Gastrocnemius medialis (tissue), 4 donors: ENCODE measurements at regions not wholly inside any gene's neighbourhood (a gene's known extent, or its start where the extent isn't known, plus 50 kb on each side); places are given as distances from the start of the nearest gene placed in this dataset.

ENCODE experiments used
- POLR2A ChIP-seq, 2 donors: fragments of 450-650 bp; IDR thresholded peaks; one replicate each; pipeline ENCODE4 v1.6.1; 2017; ENCODE audit warnings: antibody characterized with exemption in 2 of 2, mild to moderate bottlenecking in 2 of 2, moderate library complexity in 2 of 2
- TF ChIP-seq, protein P1 (sequence below), 5 experiments: fragments of 450-650 bp in 3 of 5; fragments of 200-600 bp in 2 of 5; sonication (generic) in 2 of 5; IDR thresholded peaks in 4 of 5; conservative IDR thresholded peaks in 1 of 5; 1 replicate in 4 of 5; 2 replicates in 1 of 5; pipeline ENCODE4 v1.5.1; 2016 to 2019; ENCODE audit warnings: antibody characterized with exemption in 5 of 5, mild to moderate bottlenecking in 3 of 5, moderate library complexity in 3 of 5

DNA sequence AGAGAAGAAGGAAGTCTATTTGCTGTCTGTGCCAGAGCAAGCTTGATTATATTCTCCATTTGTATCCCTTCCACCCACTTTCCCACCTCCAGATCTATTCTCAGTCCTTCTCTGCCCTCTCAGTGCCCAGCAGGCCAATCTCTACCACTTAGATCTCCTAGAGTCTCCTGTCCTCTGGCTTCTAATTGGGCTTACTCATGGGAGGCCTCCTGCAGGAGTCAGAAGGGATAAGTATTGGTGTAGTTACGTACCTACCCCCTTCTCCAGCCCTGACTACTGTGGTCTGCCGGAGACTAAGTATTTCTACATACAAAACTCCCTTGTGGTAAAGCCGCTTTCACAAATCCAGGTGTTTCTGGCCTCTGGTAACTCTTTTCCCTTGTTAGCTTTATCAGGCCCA is 221.2 kb downstream of the PTGER3 start:
- TF ChIP-seq, protein P1, sequence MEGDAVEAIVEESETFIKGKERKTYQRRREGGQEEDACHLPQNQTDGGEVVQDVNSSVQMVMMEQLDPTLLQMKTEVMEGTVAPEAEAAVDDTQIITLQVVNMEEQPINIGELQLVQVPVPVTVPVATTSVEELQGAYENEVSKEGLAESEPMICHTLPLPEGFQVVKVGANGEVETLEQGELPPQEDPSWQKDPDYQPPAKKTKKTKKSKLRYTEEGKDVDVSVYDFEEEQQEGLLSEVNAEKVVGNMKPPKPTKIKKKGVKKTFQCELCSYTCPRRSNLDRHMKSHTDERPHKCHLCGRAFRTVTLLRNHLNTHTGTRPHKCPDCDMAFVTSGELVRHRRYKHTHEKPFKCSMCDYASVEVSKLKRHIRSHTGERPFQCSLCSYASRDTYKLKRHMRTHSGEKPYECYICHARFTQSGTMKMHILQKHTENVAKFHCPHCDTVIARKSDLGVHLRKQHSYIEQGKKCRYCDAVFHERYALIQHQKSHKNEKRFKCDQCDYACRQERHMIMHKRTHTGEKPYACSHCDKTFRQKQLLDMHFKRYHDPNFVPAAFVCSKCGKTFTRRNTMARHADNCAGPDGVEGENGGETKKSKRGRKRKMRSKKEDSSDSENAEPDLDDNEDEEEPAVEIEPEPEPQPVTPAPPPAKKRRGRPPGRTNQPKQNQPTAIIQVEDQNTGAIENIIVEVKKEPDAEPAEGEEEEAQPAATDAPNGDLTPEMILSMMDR (IDR thresholded peaks at IDR 0.05 in 4 of 5, conservative IDR thresholded peaks at IDR 0.05 in 1 of 5), result no peak
- TF ChIP-seq POLR2A (IDR thresholded peaks at IDR 0.05), result no peak
